Liver (tissue), 8 donors: ENCODE measurements at regions not wholly inside any gene's neighbourhood (a gene's known extent, or its start where the extent isn't known, plus 50 kb on each side); places are given as distances from the start of the nearest gene placed in this dataset.

Source experiments
- DNase-seq: peaks from one replicate; pipeline ENCODE4 v3.0.0-alpha.2; 2017; ENCODE audit warnings: low spot score
- H3K27ac ChIP-seq, 2 donors: one replicate each; pipeline ENCODE4 v1.7.0; 2013; ENCODE audit warnings: inconsistent platforms in 2 of 2, low read length in 2 of 2, control low read depth in 1 of 2, low read depth in 1 of 2, mild to moderate bottlenecking in 1 of 2
- H3K27me3 ChIP-seq, 4 donors: one replicate each; pipeline versions ENCODE4 v1.6.1 to v1.7.0; 2013; ENCODE audit warnings: low read length in 3 of 4, inconsistent platforms in 1 of 4, mild to moderate bottlenecking in 1 of 4, moderate library complexity in 1 of 4; ENCODE audit not compliant: control insufficient read depth in 4 of 4, insufficient read depth in 4 of 4
- H3K36me3 ChIP-seq, 4 donors: one replicate each; pipeline versions ENCODE4 v1.6.1 to v1.7.0; 2013; ENCODE audit warnings: low read length in 3 of 4, mild to moderate bottlenecking in 3 of 4, low read depth in 1 of 4, moderate library complexity in 1 of 4; ENCODE audit not compliant: control insufficient read depth in 4 of 4, insufficient read depth in 3 of 4
- H3K4me1 ChIP-seq, 4 donors: one replicate each; pipeline versions ENCODE4 v1.6.1 to v1.7.0; 2013; ENCODE audit warnings: low read length in 3 of 4, mild to moderate bottlenecking in 3 of 4, moderate library complexity in 1 of 4; ENCODE audit not compliant: control insufficient read depth in 4 of 4, insufficient read depth in 4 of 4
- H3K4me3 ChIP-seq, 3 donors: one replicate each; pipeline versions ENCODE4 v1.6.1 to v1.7.0; 2013; ENCODE audit warnings: low read length in 3 of 3, control low read depth in 1 of 3, low read depth in 1 of 3, mild to moderate bottlenecking in 1 of 3
- H3K9ac ChIP-seq, 2 donors: one replicate each; pipeline ENCODE4 v1.7.0; 2013; ENCODE audit warnings: low read length in 2 of 2, mild to moderate bottlenecking in 2 of 2, moderate library complexity in 2 of 2, control low read depth in 1 of 2, low read depth in 1 of 2
- H3K9me3 ChIP-seq, 4 donors: one replicate each; pipeline versions ENCODE4 v1.6.1 to v1.7.0; 2013; ENCODE audit warnings: low read length in 3 of 4; ENCODE audit not compliant: control insufficient read depth in 4 of 4
- ATF3 ChIP-seq: IDR thresholded peaks from 2 replicates; pipeline ENCODE4 v1.6.1; 2016; ENCODE audit warnings: antibody characterized with exemption
- FOXA1 ChIP-seq: IDR thresholded peaks from 2 replicates; pipeline ENCODE4 v1.6.1; 2016; ENCODE audit warnings: antibody characterized with exemption
- GABPA ChIP-seq, 2 donors: IDR thresholded peaks in 1 of 2; conservative IDR thresholded peaks in 1 of 2; 2 replicates each; pipeline ENCODE4 v1.6.1; 2016; ENCODE audit warnings: antibody characterized with exemption in 2 of 2, mild to moderate bottlenecking in 1 of 2, moderate library complexity in 1 of 2
- HNF4A ChIP-seq, 2 donors: conservative IDR thresholded peaks; 2 replicates each; pipeline ENCODE4 v1.6.1; 2016; ENCODE audit warnings: antibody characterized with exemption in 2 of 2, mild to moderate bottlenecking in 2 of 2
- HNF4G ChIP-seq: IDR thresholded peaks from 2 replicates; pipeline ENCODE4 v1.6.1; 2016; ENCODE audit warnings: antibody characterized with exemption
- JUND ChIP-seq, 2 donors: IDR thresholded peaks; 2 replicates each; pipeline ENCODE4 v1.6.1; 2016; ENCODE audit warnings: antibody characterized with exemption in 2 of 2
- MAX ChIP-seq: IDR thresholded peaks from 2 replicates; pipeline ENCODE4 v1.6.1; 2016; ENCODE audit warnings: antibody characterized with exemption
- NR2F2 ChIP-seq: IDR thresholded peaks from 2 replicates; pipeline ENCODE4 v1.6.1; 2016; ENCODE audit warnings: antibody characterized with exemption
- YY1 ChIP-seq: IDR thresholded peaks from 2 replicates; pipeline ENCODE4 v1.6.1; 2016; ENCODE audit warnings: antibody characterized with exemption, mild to moderate bottlenecking
- WGBS: extraction: QIAGEN DNeasy Blood & Tissue Kit; methylation state at CpG from one replicate; pipeline ENCODE4 v1.1.7; 2013; 5-methylcytosine and 5-hydroxymethylcytosine counted together
- TF ChIP-seq, protein P1 (sequence below): IDR thresholded peaks from 2 replicates; pipeline ENCODE4 v1.6.1; 2016; ENCODE audit warnings: antibody characterized with exemption
- TF ChIP-seq, protein P2 (sequence below): IDR thresholded peaks from 2 replicates; pipeline ENCODE4 v1.6.1; 2016; ENCODE audit warnings: antibody characterized with exemption, mild to moderate bottlenecking
- TF ChIP-seq, protein P3 (sequence below): fragments of 150-350 bp; IDR thresholded peaks from 2 replicates; pipeline ENCODE4 v1.5.1; 2017; ENCODE audit warnings: improper control_type of control experiment, low read depth, low read length; ENCODE audit not compliant: missing input control
- donor health status: healthy.
- donor health status: healthy.
- donor health status: healthy.
- donor health status: healthy.
- donor health status: healthy.

DNA sequence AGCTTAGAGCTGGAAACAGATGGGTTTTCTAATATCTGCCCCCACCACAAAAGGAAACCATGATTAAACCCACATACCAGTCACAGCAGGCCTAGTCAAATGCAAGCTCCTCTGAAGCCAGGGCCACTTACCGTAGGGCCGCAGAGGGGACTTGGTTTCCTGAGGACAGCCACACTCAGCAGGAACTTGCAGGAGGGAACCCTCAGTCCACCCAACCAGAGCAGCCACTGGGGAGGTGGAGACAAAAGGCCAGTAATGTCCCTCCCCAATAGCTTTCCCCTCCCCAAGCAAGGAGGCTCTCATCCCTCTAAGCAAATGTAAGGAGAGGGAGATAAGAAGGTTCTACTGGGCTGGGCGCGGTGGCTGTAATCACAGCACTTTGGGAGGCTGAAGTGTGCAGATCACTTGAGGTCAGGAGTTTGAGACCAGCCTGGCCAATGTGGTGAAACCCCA is 384.4 kb upstream of the JARID2 start:
- H3K4me1 ChIP-seq: no peaks in the 10 kb centered on the region

DNA sequence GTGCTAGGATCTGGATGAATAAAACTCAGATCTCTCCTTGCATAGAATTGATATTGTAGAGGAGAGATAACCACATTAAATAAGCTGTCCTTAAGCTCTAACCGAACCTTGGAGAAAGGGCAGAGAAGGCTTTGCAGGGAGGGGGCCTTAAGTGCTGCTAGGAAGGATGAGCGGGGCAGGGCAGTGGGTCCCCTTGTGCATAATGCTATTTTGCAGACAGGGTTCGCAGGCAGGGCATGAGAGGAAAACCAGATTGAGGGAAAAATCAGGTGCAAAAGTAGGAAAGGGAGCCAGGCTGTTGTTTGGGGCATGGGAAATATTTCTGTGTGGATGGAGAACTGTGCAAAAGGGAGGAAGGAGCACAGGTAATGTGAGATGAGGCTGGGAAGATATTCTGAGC is 383.0 kb upstream of the JARID2 start:
- no peaks in the 10 kb centered on the region for H3K4me1 ChIP-seq
- WGBS: 92% methylated on average over 3 of the region's 3 CpGs
- no peaks in the 10 kb centered on the region for H3K36me3 ChIP-seq
- no peaks in the 10 kb centered on the region for H3K27me3 ChIP-seq
- H3K9ac ChIP-seq: no peak overlapping the region
- DNase-seq: no peak
- H3K27ac ChIP-seq: no peak overlapping the region
- H3K9me3 ChIP-seq: no peaks in the 10 kb centered on the region
- H3K4me3 ChIP-seq: no peak overlapping the region
- TF ChIP-seq, protein P1, sequence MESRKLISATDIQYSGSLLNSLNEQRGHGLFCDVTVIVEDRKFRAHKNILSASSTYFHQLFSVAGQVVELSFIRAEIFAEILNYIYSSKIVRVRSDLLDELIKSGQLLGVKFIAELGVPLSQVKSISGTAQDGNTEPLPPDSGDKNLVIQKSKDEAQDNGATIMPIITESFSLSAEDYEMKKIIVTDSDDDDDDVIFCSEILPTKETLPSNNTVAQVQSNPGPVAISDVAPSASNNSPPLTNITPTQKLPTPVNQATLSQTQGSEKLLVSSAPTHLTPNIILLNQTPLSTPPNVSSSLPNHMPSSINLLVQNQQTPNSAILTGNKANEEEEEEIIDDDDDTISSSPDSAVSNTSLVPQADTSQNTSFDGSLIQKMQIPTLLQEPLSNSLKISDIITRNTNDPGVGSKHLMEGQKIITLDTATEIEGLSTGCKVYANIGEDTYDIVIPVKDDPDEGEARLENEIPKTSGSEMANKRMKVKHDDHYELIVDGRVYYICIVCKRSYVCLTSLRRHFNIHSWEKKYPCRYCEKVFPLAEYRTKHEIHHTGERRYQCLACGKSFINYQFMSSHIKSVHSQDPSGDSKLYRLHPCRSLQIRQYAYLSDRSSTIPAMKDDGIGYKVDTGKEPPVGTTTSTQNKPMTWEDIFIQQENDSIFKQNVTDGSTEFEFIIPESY: no peak

More for the DNA sequence above, 384.4 kb upstream of the JARID2 start:
- Histone ChIP-seq H3K36me3 (no peaks in the 10 kb centered on the region), H3K4me3 (no peak overlapping the region), H3K27ac (no peak overlapping the region), H3K9ac (no peak overlapping the region), H3K27me3 (no peaks in the 10 kb centered on the region), H3K9me3 (no peaks in the 10 kb centered on the region)
- TF ChIP-seq NR2F2 (no peak), JUND (IDR thresholded peaks at IDR 0.05) (no peak), HNF4G (no peak), ATF3 (no peak), GABPA (IDR thresholded peaks at IDR 0.05 in 1 of 2, conservative IDR thresholded peaks at IDR 0.05 in 1 of 2) (no peak), FOXA1 (no peak), YY1 (no peak), MAX (no peak), HNF4A (conservative IDR thresholded peaks at IDR 0.05) (no peak)
- TF ChIP-seq, protein P1: no peak
- TF ChIP-seq, protein P2, sequence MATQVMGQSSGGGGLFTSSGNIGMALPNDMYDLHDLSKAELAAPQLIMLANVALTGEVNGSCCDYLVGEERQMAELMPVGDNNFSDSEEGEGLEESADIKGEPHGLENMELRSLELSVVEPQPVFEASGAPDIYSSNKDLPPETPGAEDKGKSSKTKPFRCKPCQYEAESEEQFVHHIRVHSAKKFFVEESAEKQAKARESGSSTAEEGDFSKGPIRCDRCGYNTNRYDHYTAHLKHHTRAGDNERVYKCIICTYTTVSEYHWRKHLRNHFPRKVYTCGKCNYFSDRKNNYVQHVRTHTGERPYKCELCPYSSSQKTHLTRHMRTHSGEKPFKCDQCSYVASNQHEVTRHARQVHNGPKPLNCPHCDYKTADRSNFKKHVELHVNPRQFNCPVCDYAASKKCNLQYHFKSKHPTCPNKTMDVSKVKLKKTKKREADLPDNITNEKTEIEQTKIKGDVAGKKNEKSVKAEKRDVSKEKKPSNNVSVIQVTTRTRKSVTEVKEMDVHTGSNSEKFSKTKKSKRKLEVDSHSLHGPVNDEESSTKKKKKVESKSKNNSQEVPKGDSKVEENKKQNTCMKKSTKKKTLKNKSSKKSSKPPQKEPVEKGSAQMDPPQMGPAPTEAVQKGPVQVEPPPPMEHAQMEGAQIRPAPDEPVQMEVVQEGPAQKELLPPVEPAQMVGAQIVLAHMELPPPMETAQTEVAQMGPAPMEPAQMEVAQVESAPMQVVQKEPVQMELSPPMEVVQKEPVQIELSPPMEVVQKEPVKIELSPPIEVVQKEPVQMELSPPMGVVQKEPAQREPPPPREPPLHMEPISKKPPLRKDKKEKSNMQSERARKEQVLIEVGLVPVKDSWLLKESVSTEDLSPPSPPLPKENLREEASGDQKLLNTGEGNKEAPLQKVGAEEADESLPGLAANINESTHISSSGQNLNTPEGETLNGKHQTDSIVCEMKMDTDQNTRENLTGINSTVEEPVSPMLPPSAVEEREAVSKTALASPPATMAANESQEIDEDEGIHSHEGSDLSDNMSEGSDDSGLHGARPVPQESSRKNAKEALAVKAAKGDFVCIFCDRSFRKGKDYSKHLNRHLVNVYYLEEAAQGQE: no peak
- TF ChIP-seq, protein P3, sequence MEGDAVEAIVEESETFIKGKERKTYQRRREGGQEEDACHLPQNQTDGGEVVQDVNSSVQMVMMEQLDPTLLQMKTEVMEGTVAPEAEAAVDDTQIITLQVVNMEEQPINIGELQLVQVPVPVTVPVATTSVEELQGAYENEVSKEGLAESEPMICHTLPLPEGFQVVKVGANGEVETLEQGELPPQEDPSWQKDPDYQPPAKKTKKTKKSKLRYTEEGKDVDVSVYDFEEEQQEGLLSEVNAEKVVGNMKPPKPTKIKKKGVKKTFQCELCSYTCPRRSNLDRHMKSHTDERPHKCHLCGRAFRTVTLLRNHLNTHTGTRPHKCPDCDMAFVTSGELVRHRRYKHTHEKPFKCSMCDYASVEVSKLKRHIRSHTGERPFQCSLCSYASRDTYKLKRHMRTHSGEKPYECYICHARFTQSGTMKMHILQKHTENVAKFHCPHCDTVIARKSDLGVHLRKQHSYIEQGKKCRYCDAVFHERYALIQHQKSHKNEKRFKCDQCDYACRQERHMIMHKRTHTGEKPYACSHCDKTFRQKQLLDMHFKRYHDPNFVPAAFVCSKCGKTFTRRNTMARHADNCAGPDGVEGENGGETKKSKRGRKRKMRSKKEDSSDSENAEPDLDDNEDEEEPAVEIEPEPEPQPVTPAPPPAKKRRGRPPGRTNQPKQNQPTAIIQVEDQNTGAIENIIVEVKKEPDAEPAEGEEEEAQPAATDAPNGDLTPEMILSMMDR: no peak
- 89% methylated on average over 4 of the region's 4 CpGs for WGBS
- no peak for DNase-seq
